ENCODE measurements at regions not wholly inside any gene's neighbourhood (a gene's known extent, or its start where the extent isn't known, plus 50 kb on each side); places are given as distances from the start of the nearest gene placed in this dataset. TPM values are rescaled to one million over a fixed set of nuclear protein-coding genes. Genes with fewer than 3 reads are reported as not detected.

GRCh38 chr11:62017878-62018655, 50.6 kb upstream of the FTH1 start (continued):
- TF ChIP-seq, protein P1, sequence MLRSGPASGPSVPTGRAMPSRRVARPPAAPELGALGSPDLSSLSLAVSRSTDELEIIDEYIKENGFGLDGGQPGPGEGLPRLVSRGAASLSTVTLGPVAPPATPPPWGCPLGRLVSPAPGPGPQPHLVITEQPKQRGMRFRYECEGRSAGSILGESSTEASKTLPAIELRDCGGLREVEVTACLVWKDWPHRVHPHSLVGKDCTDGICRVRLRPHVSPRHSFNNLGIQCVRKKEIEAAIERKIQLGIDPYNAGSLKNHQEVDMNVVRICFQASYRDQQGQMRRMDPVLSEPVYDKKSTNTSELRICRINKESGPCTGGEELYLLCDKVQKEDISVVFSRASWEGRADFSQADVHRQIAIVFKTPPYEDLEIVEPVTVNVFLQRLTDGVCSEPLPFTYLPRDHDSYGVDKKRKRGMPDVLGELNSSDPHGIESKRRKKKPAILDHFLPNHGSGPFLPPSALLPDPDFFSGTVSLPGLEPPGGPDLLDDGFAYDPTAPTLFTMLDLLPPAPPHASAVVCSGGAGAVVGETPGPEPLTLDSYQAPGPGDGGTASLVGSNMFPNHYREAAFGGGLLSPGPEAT (IDR thresholded peaks at IDR 0.05; ENCODE audit: low read depth) = no peak
- TF ChIP-seq NRF1 (conservative IDR thresholded peaks at IDR 0.05; ENCODE audit: low read depth, low read length) (no peak), RCOR1 (conservative IDR thresholded peaks at IDR 0.05; ENCODE audit: low read depth, low read length) (no peak), SIX5 (IDR thresholded peaks at IDR 0.05; ENCODE audit: low read depth, low read length, severe bottlenecking) (no peak), JUND (IDR thresholded peaks at IDR 0.05; ENCODE audit: low read depth, low read length) (no peak), SUPT20H (IDR thresholded peaks at IDR 0.05; ENCODE audit: borderline replicate concordance, control insufficient read depth, low read depth, low read length) (no peak)

Small RNA genes lying in the stretch of these regions (small RNA-seq; reads per million reads assigned to genes)
- not detected for gene AP003733.2
